Coronary artery (tissue), 2 donors: ENCODE measurements at regions not wholly inside any gene's neighbourhood (a gene's known extent, or its start where the extent isn't known, plus 50 kb on each side); places are given as distances from the start of the nearest gene placed in this dataset.
A peak's percentile ranks its signal among the peaks of the same experiment; 100 is the strongest.

ENCODE experiments used
- DNase-seq: peaks from one replicate; pipeline ENCODE4 v3.0.0-alpha.2; 2017; ENCODE audit warnings: low spot score
- H3K27ac ChIP-seq, 2 donors: fragments of 200-600 bp; sonication (generic); one replicate each; pipeline ENCODE4 v1.5.1; 2016 to 2019
- H3K4me3 ChIP-seq: fragments of 200-600 bp; sonication (generic); 2 replicates; pipeline ENCODE4 v1.5.1; 2016; ENCODE audit warnings: mild to moderate bottlenecking, moderate library complexity
- CTCF ChIP-seq: fragments of 200-600 bp; sonication (generic); IDR thresholded peaks from one replicate; pipeline ENCODE4 v1.5.1; 2019; ENCODE audit warnings: antibody characterized with exemption

GRCh38 chr2:176626796-176627195 is 357.6 kb downstream of the MTX2 start:
- DNase-seq = no peak
- Histone ChIP-seq H3K27ac (no peak overlapping the region), H3K4me3 (no peak overlapping the region)
- TF ChIP-seq CTCF = no peak

GRCh38 chr2:176628438-176628837 is 359.2 kb downstream of the MTX2 start:
- TF ChIP-seq CTCF = no peak
- H3K4me3 ChIP-seq = no peak overlapping the region
- no peak for DNase-seq
- H3K27ac ChIP-seq = no peak overlapping the region

GRCh38 chr2:176633754-176634153 is 364.5 kb downstream of the MTX2 start:
- Histone ChIP-seq H3K27ac (no peak overlapping the region), H3K4me3 (no peak overlapping the region)
- TF ChIP-seq CTCF = no peak
- no peak for DNase-seq

- TF ChIP-seq CTCF = no peak
- Histone ChIP-seq H3K27ac (no peak overlapping the region), H3K4me3 (no peak overlapping the region)
- DNase-seq = no peak
Measured at GRCh38 chr2:176636401-176636800, 367.2 kb downstream of the MTX2 start.

GRCh38 chr2:176637142-176637485 is 367.9 kb downstream of the MTX2 start:
- peak overlapping the region in 1 of 2 donors; percentile 57 for H3K27ac ChIP-seq
- TF ChIP-seq CTCF = no peak
- H3K4me3 ChIP-seq = peak overlapping the region; percentile 75
- no peak for DNase-seq

- Histone ChIP-seq H3K27ac (peak overlapping the region in 1 of 2 donors; percentile 57), H3K4me3 (peak overlapping the region; percentile 75)
- TF ChIP-seq CTCF = no peak
- no peak for DNase-seq
Measured at GRCh38 chr2:176637486-176638166, 368.4 kb downstream of the MTX2 start.

GRCh38 chr2:176638167-176639015 is 369.1 kb downstream of the MTX2 start:
- peak; percentile 47 for TF ChIP-seq CTCF
- H3K4me3 ChIP-seq = peak overlapping the region; percentile 75
- no peak for DNase-seq
- no peak overlapping the region for H3K27ac ChIP-seq
